Effector memory CD4-positive, alpha-beta T cell (primary cell): ENCODE measurements at regions not wholly inside any gene's neighbourhood (a gene's known extent, or its start where the extent isn't known, plus 50 kb on each side); places are given as distances from the start of the nearest gene placed in this dataset.

ENCODE experiments used
- DNase-seq, 3 donors: peaks; one replicate each; pipeline ENCODE4 v3.0.0-alpha.2; 2020
- H3K27ac ChIP-seq: 2 replicates; pipeline ENCODE4 v1.7.0; 2013; ENCODE audit warnings: mild to moderate bottlenecking, low read length, moderate library complexity; ENCODE audit not compliant: insufficient read depth, poor library complexity, severe bottlenecking
- H3K27me3 ChIP-seq: replicated peaks from 2 replicates; pipeline ENCODE4 v1.7.0; 2013; ENCODE audit warnings: mild to moderate bottlenecking, low read length; ENCODE audit not compliant: insufficient read depth, control insufficient read depth, poor library complexity, severe bottlenecking
- H3K36me3 ChIP-seq: 2 replicates; pipeline ENCODE4 v1.7.0; 2013; ENCODE audit warnings: mild to moderate bottlenecking, low read length, moderate library complexity; ENCODE audit not compliant: control insufficient read depth, insufficient read depth
- H3K4me1 ChIP-seq: 2 replicates; pipeline ENCODE4 v1.7.0; 2013; ENCODE audit warnings: low read length, mild to moderate bottlenecking; ENCODE audit not compliant: control insufficient read depth, insufficient read depth, poor library complexity, severe bottlenecking
- H3K4me3 ChIP-seq: 2 replicates; pipeline ENCODE4 v1.7.0; 2013; ENCODE audit warnings: low read length, low read depth, mild to moderate bottlenecking; ENCODE audit not compliant: insufficient read depth, poor library complexity, severe bottlenecking
- H3K9me3 ChIP-seq: 2 replicates; pipeline ENCODE4 v1.7.0; 2013; ENCODE audit warnings: mild to moderate bottlenecking, low read length, moderate library complexity; ENCODE audit not compliant: control insufficient read depth

GRCh38 chr9:96029722-96030530 lies 154.4 kb downstream of the ERCC6L2 start:
- DNase-seq, result no peak
- H3K27ac ChIP-seq, result no peak overlapping the region
- no peaks in the 10 kb centered on the region for H3K27me3 ChIP-seq
- H3K4me1 ChIP-seq, result peaks cover 3% of the 10 kb centered on the region
- H3K9me3 ChIP-seq, result no peaks in the 10 kb centered on the region
- no peak overlapping the region for H3K4me3 ChIP-seq
- no peaks in the 10 kb centered on the region for H3K36me3 ChIP-seq

GRCh38 chr9:96027251-96028131 lies 152.0 kb downstream of the ERCC6L2 start:
- Histone ChIP-seq H3K4me3 (peak overlapping the region; percentile 24), H3K27me3 (no peaks in the 10 kb centered on the region), H3K9me3 (no peaks in the 10 kb centered on the region), H3K36me3 (no peaks in the 10 kb centered on the region), H3K27ac (no peak overlapping the region), H3K4me1 (peaks cover 9% of the 10 kb centered on the region)
- no peak for DNase-seq

GRCh38 chr9:96026655-96027213 lies 151.2 kb downstream of the ERCC6L2 start:
- Histone ChIP-seq H3K4me3 (peak overlapping the region; percentile 24), H3K27ac (no peak overlapping the region)

GRCh38 chr9:96025995-96026602 lies 150.6 kb downstream of the ERCC6L2 start:
- no peaks in the 10 kb centered on the region for H3K9me3 ChIP-seq
- H3K36me3 ChIP-seq, result no peaks in the 10 kb centered on the region
- H3K27ac ChIP-seq, result no peak overlapping the region
- H3K27me3 ChIP-seq, result no peaks in the 10 kb centered on the region
- H3K4me1 ChIP-seq, result peaks cover 16% of the 10 kb centered on the region
- H3K4me3 ChIP-seq, result no peak overlapping the region
- no peak for DNase-seq

More at GRCh38 chr9:96026655-96027213, 151.2 kb downstream of the ERCC6L2 start:
- no peak for DNase-seq
- Histone ChIP-seq H3K9me3 (no peaks in the 10 kb centered on the region), H3K27me3 (no peaks in the 10 kb centered on the region), H3K4me1 (peaks cover 16% of the 10 kb centered on the region), H3K36me3 (no peaks in the 10 kb centered on the region)

GRCh38 chr9:96023486-96023885 lies 148.0 kb downstream of the ERCC6L2 start:
- no peak overlapping the region for H3K27ac ChIP-seq

GRCh38 chr9:96022445-96023051 lies 147.1 kb downstream of the ERCC6L2 start:
- no peaks in the 10 kb centered on the region for H3K9me3 ChIP-seq
- DNase-seq, result no peak
- no peaks in the 10 kb centered on the region for H3K36me3 ChIP-seq
- H3K4me1 ChIP-seq, result peaks cover 27% of the 10 kb centered on the region
- peak overlapping the region; percentile 77 for H3K4me3 ChIP-seq
- peak overlapping the region; percentile 18 for H3K27ac ChIP-seq
- no peaks in the 10 kb centered on the region for H3K27me3 ChIP-seq

More at GRCh38 chr9:96023486-96023885, 148.0 kb downstream of the ERCC6L2 start:
- no peak for DNase-seq
- no peak overlapping the region for H3K4me3 ChIP-seq
- no peaks in the 10 kb centered on the region for H3K36me3 ChIP-seq
- no peaks in the 10 kb centered on the region for H3K27me3 ChIP-seq
- peaks cover 24% of the 10 kb centered on the region for H3K4me1 ChIP-seq
- H3K9me3 ChIP-seq, result no peaks in the 10 kb centered on the region

- Histone ChIP-seq H3K4me3 (peak overlapping the region; percentile 77), H3K36me3 (no peaks in the 10 kb centered on the region), H3K27ac (peak overlapping the region; percentile 66), H3K9me3 (no peaks in the 10 kb centered on the region), H3K4me1 (peaks cover 29% of the 10 kb centered on the region), H3K27me3 (no peaks in the 10 kb centered on the region)
- no peak for DNase-seq
These were observed 146.3 kb downstream of the ERCC6L2 start for GRCh38 chr9:96021551-96022444.

- Histone ChIP-seq H3K27me3 (no peaks in the 10 kb centered on the region), H3K4me1 (peaks cover 37% of the 10 kb centered on the region), H3K27ac (peak overlapping the region; percentile 66), H3K4me3 (peak overlapping the region; percentile 77), H3K9me3 (no peaks in the 10 kb centered on the region), H3K36me3 (no peaks in the 10 kb centered on the region)
- no peak for DNase-seq
These were observed 145.5 kb downstream of the ERCC6L2 start for GRCh38 chr9:96020792-96021550.
